ENCODE measurements at regions not wholly inside any gene's neighbourhood (a gene's known extent, or its start where the extent isn't known, plus 50 kb on each side); places are given as distances from the start of the nearest gene placed in this dataset.
A peak's percentile ranks its signal among the peaks of the same experiment; 100 is the strongest.

DNA sequence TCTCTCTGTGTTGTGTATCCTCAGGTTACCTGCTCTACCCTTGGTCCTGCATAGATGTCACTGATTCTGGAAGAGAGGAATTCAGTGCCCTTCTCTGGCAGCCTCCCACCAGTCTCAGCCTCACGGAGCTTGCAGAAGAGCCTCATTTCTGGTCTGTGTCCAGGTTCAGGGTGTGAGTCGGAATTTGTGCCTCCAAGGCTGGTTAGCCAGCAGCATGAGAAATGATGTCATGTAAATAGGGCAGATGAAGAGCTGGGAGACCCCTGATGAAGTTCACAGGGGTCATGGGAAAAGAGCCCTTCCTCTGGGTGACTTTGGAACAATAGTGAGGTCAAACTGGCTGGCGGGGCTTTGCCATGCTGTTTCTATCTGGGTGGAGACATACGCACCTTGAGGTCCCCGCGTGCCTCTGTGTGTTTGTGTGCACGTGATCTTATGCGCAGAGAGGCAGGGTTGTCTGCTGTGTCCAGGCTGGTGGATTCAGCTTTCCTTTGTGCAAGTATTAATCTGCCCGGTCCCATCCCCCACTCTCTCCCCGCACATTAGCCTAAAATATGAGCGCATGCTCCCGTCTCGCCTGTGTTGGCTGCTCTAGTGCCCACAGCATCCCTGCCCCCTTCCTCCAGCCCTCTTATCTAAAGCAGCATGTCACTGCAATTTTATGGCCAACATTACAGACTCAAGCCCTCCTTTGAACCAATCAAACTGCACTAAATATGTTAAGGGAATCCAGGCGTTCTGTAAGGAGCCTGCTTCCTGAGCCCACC, 256.3 kb upstream of the ZFHX3 start:
- no peak for DNase-seq (ENCODE audit: low spot score)

DNA sequence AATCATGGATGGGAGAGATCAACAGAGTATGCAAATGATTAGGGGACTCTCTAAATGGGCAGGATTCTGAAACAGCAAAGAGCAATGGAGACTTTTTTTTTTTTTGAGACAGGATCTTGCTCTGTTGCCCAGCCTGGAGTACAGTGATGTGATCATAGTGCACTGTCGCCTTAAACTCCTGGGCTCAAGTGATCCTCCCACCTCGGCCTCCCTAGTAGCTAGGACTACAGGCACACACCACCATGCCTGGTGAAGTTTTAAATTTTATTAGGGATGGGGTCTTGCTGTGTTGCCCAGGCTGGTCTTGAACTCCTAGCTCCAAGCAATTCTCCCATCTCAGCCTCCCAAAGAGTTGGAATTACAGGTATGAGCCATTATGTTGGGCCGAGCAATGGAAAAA, 255.0 kb upstream of the ZFHX3 start:
- DNase-seq (ENCODE audit: low spot score) = no peak

DNA sequence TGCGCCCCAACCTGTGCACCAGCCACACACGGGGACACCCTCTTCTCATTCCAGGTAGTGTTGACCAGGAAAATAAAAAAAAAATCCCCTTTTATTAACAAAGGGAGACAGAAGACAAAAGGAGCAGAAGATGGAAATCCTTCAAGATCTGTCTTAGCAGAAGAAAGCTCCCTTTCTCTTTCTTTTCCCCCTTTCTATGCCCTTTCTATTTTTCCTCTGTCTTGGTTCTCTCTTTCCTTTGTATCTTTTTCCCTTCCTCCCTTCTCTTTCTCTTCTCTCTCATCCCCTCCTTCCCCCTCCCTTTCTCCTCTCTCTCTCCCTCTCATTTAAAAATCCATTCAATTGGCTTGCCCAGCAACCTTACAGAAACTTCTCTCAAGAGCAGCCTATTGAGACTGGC, 254.1 kb upstream of the ZFHX3 start:
- no peak for DNase-seq (ENCODE audit: low spot score)

DNA sequence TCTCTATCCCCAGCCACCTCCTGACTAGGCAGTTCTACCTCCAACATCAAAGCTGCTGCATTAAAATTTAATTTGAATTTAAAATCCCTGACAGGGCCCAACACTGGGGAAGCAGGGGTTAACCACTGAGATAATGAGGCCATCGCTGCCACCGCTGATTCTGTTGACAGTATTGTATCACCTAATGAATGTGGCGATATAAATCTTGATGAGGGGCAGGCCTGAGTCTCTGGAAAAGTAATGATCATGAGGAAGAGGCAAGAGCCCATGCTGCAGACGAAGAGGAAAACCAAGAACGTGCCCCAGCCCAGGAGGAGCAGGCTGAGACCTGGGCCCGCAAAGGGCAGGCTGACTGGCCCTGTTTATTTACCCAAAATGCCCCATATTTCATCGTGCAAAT, 251.4 kb upstream of the ZFHX3 start:
- no peak for DNase-seq (ENCODE audit: low spot score)

DNA sequence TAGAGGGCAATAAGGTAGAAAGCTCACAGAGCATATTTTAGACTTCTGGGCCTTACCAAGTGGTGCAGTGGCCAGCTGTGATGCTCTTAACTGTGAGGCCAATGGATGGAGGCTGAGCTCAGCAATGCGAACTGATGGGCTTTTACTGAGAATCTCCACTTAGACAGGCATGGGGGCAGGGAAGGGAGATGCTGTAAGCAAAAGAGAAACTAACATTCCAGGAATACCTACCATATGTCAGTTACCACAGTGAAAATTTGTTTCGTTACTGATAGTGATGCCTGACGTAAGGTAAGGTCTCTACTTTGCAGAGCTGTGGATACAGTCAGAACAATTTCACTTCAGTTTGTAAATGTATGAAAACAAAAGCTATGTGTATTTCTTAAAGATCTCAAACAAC, 250.6 kb upstream of the ZFHX3 start:
- peak; percentile 33 for DNase-seq (ENCODE audit: low spot score)

DNA sequence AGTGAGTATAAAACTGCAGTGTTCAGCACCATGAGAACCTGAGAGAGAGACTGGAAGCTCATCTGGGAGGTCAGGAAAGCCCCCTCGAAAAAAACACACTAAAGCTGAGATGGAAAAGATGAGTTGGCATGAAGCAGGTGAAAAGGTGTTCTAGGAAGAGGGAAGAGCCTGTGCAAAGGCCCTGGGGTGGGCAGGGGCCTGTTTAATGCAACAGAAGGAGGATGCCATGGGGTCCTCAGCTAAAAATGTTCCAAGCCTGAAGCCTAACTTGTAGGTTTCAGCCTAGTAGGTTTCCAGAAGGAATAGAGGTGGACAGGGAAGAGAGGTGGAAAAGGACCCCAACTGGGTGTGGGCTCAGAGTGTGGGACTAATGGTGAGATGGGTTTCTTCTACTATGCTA, 242.3 kb upstream of the ZFHX3 start:
- DNase-seq (ENCODE audit: low spot score) = no peak

DNA sequence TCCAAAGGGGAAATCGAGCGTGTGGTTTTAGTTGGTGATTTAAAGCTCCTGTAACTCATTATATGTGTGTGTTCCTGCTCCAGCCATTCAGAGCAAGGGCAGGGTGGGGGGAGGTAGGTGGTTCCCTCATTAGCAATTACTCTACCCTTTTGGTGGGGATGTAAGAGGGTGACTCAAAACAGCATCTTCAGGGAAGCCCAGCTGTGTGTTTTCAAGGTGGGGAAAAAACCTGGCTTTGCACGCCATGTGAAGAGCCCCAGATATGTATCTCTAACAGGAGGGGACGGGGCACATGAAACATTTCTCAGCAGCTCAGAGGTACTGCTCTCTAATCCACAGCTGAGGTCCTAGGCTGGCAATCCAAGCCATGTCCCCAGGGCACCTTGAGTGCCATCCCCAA, 241.3 kb upstream of the ZFHX3 start:
- no peak for DNase-seq (ENCODE audit: low spot score)

DNA sequence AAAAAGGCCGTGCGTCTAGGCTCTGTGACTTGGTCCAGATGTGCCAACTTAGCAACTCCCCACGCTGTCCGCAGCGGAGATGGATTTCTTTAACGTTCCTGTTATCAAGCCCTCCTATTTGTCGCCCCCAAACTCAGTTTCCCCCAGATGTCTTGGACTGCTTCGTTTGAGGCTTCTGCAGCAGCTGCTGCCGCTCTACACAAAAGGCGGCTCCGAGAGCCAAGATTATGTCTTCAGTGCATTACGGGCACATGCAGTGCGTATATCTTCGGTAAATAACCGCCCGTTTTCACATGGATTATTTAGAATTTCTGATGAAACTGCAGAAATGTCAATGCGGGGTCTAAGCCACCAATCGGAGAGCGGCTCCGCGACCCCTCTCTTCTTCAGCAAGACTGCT, 240.6 kb upstream of the ZFHX3 start:
- DNase-seq (ENCODE audit: low spot score) = peak; percentile 21

DNA sequence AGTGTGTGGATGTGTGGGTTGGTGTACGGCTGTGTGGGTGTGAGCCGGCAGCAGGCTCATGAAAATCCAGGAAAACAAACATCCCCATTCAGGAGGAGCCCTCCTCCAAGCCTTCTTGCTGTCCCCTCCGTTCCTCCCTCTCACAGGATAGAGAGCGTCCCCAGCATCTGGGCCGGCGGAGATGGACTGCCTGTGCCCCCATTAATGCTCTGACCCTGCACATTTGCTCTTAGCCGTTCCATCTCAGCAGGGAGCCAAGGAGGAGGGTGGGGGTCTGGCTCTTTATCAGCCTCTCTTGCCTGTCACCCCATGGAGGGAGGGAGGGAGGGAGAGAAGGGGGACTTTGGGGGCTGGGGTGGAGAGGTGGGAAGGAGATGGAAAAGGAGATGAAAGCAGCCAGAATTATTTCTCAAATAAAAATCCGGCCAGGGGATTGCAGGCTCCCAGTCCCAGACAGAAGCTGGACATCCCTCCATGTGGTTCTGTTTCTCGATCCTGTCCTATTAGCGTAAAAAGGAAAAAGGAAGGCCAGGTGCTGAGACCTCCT, 240.0 kb upstream of the ZFHX3 start:
- no peak for DNase-seq (ENCODE audit: low spot score)

DNA sequence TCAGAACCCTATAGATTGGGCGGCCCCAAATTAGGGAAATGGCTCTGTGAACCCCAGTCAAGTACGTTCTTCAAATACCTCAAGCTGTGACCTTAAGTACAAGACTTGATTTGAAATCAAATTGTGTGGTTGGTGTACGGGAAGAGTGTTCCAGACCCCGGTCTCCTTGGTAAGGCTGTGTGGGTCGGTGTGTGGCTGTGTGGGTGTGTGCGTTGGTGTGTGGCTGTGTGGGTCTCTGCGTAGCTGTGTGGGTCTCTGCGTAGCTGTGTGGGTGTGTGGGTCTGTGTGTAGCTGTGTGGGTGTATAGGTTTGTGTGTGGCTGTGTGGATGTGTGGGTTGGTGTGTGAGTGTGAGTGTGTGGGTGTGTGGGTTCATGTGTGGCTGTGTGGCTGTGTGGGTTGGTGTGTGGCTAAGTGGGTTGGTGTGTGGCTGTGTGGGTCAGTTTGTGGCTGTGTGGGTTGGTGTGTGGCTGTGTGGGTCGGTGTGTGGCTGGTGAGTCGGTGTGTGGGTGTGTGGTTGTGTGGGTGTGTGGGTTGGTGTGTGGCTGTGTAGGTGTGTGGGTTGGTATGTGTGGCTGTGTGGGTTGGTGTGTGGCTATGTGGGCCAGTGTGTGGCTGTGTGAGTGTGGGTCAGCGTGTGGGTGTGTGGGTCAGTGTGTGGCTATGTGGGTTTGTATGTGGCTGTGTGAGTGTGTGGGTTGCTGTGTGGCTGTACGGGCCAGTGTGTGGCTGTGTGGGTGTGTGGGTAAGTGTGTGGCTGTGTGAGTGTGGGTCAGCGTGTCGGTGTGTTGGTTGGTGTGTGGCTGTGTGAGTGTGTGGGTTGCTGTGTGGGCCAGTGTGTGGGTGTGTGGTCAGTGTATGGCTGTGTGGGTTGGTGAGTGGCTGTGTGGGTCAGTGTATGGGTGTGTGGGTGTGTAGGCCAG, 238.7 kb upstream of the ZFHX3 start:
- no peak for DNase-seq (ENCODE audit: low spot score)

DNA sequence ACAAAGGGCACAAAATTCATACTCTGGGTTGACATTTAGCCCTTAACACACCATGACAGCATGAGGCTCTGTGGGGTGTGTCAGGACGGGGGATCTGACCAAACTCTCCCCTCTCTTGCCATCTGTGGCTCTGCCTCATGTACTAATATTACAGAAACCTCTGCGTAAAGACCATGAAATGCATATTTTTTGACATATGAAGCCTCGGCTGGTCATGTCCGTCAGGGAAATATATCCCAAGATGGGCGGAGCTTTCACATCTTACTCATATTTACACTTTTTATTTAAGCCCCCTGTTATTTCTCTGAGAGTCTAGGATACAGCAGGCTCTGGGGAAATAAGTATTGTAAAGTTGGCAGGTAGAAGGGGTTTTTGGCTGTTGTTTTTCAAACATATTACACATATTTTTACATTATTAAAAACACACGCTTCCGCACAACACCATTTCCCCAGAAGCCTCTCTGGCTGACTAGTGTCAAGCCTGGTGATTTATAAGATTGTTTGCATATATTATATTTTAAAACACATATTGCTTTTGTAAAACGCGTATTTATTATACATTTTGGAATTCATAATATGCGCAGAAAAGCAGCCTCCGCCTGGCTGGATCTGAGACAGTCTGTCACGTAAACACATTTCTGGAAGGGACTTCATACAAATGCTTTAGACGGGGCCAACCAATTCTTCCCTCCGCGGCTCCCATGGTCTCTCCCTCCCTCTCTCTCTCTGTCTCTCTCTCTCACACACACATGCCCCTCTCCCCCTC, 237.7 kb upstream of the ZFHX3 start:
- no peak for DNase-seq (ENCODE audit: low spot score)

DNA sequence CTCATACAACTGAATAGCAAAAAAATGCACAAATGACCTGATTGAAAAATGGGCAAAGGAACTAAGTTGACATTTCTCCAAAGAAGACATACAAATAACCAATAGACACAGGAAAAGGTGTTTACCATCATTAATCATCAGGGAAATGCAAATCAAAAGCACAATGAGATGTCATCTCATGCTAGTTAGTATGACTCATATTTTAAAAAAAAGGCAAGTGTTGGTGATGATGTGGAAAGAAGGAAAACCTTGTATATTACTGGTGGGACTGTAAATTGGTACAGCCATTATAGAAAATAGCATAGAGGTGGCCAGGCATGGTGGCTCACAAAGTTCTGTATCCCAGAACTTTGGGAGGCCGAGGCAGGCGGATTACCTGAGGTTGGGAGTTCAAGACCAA, 232.5 kb upstream of the ZFHX3 start:
- DNase-seq (ENCODE audit: low spot score) = no peak

DNA sequence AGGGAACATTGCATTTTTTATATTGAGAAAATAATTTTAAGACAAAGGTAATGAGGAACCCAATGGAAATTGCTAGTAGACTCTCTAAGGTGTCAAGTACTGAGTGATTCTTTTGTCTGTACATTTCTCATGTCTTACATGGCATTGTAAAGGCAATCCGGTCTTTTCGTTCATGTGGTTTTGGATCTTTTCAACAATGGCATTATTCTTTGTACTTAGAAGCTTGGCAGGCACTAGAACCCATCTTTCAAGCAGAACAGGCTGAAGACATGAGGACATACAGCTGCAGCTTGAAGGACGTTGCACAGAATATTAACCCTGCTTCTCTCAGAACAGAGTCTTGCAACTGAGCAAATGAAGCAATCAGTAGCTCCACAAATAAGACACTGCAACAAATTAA, 231.5 kb upstream of the ZFHX3 start:
- no peak for DNase-seq (ENCODE audit: low spot score)

DNA sequence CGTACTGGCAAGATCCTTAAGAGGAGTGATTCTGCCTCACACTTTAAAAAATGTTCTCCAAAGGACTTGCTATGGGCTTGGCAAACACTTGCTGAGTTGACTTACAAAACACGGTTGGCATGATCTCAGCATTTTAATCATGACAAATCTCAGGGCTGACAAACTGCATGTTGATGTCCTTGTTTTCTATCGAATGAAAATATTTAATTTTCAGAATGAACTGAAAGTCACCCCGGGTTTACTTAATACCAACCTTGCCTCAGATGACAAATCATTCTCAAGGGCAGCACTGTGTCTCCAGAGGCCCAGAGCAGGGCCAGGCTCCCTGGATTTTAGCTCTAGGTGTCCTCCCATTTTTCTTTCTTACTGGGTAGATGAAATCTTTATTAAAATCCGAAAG, 229.1 kb upstream of the ZFHX3 start:
- DNase-seq (ENCODE audit: low spot score) = no peak

DNA sequence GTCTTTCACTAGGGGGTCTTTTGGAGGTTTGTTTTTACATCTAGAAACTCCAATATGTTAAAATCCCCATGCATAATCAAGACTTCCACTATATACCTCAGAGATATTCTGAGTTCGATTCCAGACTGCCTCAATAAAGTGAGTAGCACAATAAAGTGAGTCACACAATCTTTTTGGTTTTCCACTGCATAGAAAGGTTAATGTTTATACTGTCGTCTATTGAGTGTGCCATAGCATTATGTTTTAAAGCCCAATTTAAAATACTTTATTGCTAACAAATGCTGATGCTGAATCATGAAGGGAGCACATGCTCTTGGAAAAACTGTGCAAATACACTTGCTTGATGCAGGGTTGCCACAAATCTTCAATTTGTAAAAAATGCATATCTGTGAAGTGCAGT, 227.5 kb upstream of the ZFHX3 start:
- no peak for DNase-seq (ENCODE audit: low spot score)

DNA sequence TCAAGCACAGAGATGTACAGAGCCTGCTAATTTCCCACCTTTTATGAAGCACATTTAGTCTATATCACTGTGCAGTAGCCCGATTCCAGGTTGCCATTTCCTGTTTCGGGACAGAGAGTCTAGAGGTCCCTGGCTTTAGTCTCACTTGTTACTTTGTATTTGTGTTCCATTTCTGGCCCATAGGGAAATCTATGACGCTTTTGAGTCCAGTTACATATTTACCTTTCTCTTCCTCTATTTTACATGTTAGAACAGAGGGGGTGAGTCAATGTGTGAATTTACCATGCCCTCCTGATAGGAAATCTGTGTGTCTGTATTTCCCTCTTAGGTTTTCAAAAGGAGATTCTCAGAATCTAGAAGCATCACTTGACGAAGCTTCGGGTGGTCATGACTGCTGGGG, 227.1 kb upstream of the ZFHX3 start:
- no peak for DNase-seq (ENCODE audit: low spot score)

DNA sequence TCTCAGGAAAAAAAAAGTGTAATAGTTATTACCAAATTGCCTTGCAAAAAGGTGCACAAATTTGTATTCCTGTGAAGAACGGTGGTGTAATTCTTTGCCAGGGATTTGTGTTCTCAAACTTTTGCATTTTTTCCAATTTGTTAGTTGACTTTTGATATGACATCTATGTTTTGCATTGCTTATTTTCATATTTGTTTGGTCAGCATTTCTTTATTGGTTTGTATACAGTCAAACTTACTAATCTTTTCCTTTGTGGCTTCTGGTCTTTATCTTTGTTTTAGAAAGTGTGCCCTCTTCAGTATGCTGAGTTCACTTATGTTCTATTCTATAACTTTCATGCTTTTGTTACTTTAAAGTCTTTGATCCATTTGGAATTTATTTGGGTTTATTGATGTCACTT, 226.2 kb upstream of the ZFHX3 start:
- DNase-seq (ENCODE audit: low spot score) = no peak

DNA sequence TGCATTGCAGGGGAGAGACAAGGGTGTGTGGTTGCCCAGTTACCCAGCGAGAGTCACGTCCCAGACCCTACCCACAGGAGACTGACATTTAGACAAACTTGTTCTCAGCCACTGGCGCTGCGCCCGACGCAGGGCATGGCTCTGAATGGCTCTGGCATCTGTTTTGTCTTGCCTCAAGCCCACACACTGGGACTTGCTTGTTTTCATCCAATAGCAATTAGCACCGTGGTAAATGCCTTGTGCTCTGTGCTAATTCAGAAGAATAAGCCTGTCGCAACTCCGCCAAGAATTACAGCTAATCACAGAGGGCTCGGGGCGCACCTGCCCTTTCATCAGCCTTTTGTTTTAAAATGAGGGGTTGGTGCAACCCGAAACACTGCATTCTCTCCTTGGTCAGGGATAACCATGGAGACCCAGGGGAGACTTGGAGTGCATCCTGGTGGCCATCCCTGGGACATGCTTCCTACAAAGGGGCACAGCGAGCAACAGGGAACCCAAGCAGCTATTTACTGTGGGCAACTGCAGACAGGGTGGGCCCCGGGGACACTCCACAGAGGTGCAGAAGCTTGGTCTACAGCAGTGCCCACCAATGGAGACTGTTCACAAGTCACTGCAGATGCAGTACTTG, 220.6 kb upstream of the ZFHX3 start:
- peak; percentile 29 for DNase-seq (ENCODE audit: low spot score)

DNA sequence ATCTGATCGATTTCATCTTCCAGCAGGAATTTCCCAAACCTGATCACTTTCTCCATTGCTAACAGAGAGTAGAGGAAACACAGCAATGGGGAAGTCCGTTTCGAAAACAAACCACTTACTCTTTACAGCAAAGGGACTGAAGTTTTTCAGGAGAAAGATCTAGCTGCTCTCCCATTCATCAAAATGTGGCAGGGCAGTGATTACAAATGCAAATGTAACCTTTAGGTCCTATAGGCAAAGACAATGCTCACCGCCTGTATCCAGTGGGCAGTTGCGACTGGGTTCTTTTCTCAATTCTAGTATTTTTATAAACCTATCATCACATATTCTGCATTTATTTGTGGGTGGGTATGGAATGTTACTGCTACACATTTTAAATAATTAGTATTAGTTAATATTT, 218.0 kb upstream of the ZFHX3 start:
- no peak for DNase-seq (ENCODE audit: low spot score)

DNA sequence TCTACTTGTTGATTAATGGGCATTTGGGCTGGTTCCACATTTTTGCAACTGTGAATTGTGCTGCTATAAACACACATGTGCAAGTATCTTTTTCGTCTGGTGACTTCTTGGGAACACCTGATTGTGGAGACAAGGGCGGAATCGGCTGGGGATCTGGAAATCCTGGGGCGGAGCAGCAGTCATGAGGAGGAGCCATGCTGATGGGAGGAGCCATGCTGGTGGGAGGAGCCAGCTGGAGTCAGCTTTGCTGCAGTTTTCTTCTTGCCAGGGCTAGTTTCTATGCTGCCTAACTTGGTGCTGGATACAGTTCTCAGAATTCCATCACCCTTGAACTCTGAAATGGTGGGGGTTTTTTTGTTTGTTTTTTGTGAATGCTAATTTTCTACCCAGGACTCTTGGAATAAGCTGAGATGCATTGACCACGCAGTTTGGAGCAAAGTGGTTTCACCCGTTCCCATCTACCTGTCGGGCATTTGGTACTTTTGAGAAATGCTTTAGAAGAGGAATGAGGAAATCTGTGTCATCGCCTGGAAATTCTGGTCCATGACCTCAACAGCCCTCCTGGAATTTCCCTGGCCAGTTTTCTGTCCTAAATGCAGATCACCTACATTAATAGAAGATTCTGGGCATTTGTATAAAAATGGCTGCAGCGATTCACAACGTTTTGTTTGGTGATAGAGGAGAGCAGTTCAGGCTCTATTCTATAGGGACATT, 217.4 kb upstream of the ZFHX3 start:
- no peak for DNase-seq (ENCODE audit: low spot score)

DNA sequence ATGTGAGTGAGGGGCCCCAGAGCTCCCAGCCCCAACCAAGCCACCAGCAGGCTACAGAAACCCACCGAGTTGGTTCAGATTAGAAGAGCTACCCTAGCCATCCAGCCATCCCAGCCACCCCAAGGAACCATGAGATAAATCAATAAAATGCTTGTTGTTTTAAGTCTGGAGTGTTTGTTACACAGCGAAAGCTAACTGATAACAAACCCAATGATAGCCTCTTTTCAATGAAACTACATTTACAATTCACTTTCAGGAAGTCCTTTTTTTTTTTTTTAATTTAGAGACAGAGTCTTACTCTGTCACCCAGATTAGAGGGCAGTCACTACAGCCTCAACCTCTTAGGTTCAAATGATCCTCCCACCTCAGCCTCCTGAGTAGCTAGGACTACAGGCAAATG, 215.0 kb upstream of the ZFHX3 start:
- no peak for DNase-seq (ENCODE audit: low spot score)

Measured in AG20443 (cell line).